ENCODE measurements at regions not wholly inside any gene's neighbourhood (a gene's known extent, or its start where the extent isn't known, plus 50 kb on each side); places are given as distances from the start of the nearest gene placed in this dataset.
"Not testable (repeated sequence)": the region's sequence is repeated elsewhere in the genome, so short reads cannot be mapped to it uniquely, and the experiment has no call there.

GRCh38 chr1:95905818-95906395, 671.9 kb downstream of the RWDD3 start:
- DNase-seq (ENCODE audit: low spot score), result no peak

- not testable (repeated sequence) for DNase-seq (ENCODE audit: low spot score)
These were observed 677.7 kb downstream of the RWDD3 start for GRCh38 chr1:95911739-95912138.

GRCh38 chr1:95916616-95917015, 682.6 kb downstream of the RWDD3 start:
- DNase-seq (ENCODE audit: low spot score), result no peak

GRCh38 chr1:95924684-95925083, 690.7 kb downstream of the RWDD3 start:
- DNase-seq (ENCODE audit: low spot score), result no peak

GRCh38 chr1:95926331-95926730, 692.3 kb downstream of the RWDD3 start:
- DNase-seq (ENCODE audit: low spot score), result no peak

- DNase-seq (ENCODE audit: low spot score), result no peak
These were observed 693.1 kb downstream of the RWDD3 start for GRCh38 chr1:95927061-95927460.

- no peak for DNase-seq (ENCODE audit: low spot score)
These were observed 701.7 kb downstream of the RWDD3 start for GRCh38 chr1:95935719-95936118.

GRCh38 chr1:95941121-95941798, 707.2 kb downstream of the RWDD3 start:
- no peak for DNase-seq (ENCODE audit: low spot score)

GRCh38 chr1:95948023-95948422, 714.0 kb downstream of the RWDD3 start:
- DNase-seq (ENCODE audit: low spot score), result no peak

- no peak for DNase-seq (ENCODE audit: low spot score)
These were observed 717.5 kb downstream of the RWDD3 start for GRCh38 chr1:95951371-95952102.

GRCh38 chr1:95953015-95953414, 719.0 kb downstream of the RWDD3 start:
- DNase-seq (ENCODE audit: low spot score), result no peak

- no peak for DNase-seq (ENCODE audit: low spot score)
These were observed 720.6 kb downstream of the RWDD3 start for GRCh38 chr1:95954585-95954984.

GRCh38 chr1:95956215-95956614, 722.2 kb downstream of the RWDD3 start:
- no peak for DNase-seq (ENCODE audit: low spot score)

- DNase-seq (ENCODE audit: low spot score), result no peak
These were observed 723.7 kb downstream of the RWDD3 start for GRCh38 chr1:95957748-95958147.

- DNase-seq (ENCODE audit: low spot score), result no peak
These were observed 732.9 kb downstream of the RWDD3 start for GRCh38 chr1:95966866-95967265.

- no peak for DNase-seq (ENCODE audit: low spot score)
These were observed 740.6 kb downstream of the RWDD3 start for GRCh38 chr1:95974586-95974985.

GRCh38 chr1:95982711-95983110, 738.9 kb upstream of the PTBP2 start:
- no peak for DNase-seq (ENCODE audit: low spot score)

GRCh38 chr1:95983831-95984230, 737.8 kb upstream of the PTBP2 start:
- no peak for DNase-seq (ENCODE audit: low spot score)

- no peak for DNase-seq (ENCODE audit: low spot score)
These were observed 736.7 kb upstream of the PTBP2 start for GRCh38 chr1:95984798-95985374.

GRCh38 chr1:95990033-95990432, 731.6 kb upstream of the PTBP2 start:
- no peak for DNase-seq (ENCODE audit: low spot score)

- no peak for DNase-seq (ENCODE audit: low spot score)
These were observed 729.6 kb upstream of the PTBP2 start for GRCh38 chr1:95991787-95992520.

GRCh38 chr1:95994643-95995042, 726.9 kb upstream of the PTBP2 start:
- no peak for DNase-seq (ENCODE audit: low spot score)

Data from ecto neural progenitor cell (in vitro differentiated cells).